Liver (tissue), 8 donors: ENCODE measurements at regions not wholly inside any gene's neighbourhood (a gene's known extent, or its start where the extent isn't known, plus 50 kb on each side); places are given as distances from the start of the nearest gene placed in this dataset.

Source experiments
- DNase-seq: peaks from one replicate; pipeline ENCODE4 v3.0.0-alpha.2; 2017; ENCODE audit warnings: low spot score
- H3K27ac ChIP-seq, 2 donors: one replicate each; pipeline ENCODE4 v1.7.0; 2013; ENCODE audit warnings: inconsistent platforms in 2 of 2, low read length in 2 of 2, control low read depth in 1 of 2, low read depth in 1 of 2, mild to moderate bottlenecking in 1 of 2
- H3K27me3 ChIP-seq, 4 donors: one replicate each; pipeline versions ENCODE4 v1.6.1 to v1.7.0; 2013; ENCODE audit warnings: low read length in 3 of 4, inconsistent platforms in 1 of 4, mild to moderate bottlenecking in 1 of 4, moderate library complexity in 1 of 4; ENCODE audit not compliant: control insufficient read depth in 4 of 4, insufficient read depth in 4 of 4
- H3K36me3 ChIP-seq, 4 donors: one replicate each; pipeline versions ENCODE4 v1.6.1 to v1.7.0; 2013; ENCODE audit warnings: low read length in 3 of 4, mild to moderate bottlenecking in 3 of 4, low read depth in 1 of 4, moderate library complexity in 1 of 4; ENCODE audit not compliant: control insufficient read depth in 4 of 4, insufficient read depth in 3 of 4
- H3K4me1 ChIP-seq, 4 donors: one replicate each; pipeline versions ENCODE4 v1.6.1 to v1.7.0; 2013; ENCODE audit warnings: low read length in 3 of 4, mild to moderate bottlenecking in 3 of 4, moderate library complexity in 1 of 4; ENCODE audit not compliant: control insufficient read depth in 4 of 4, insufficient read depth in 4 of 4
- H3K4me3 ChIP-seq, 3 donors: one replicate each; pipeline versions ENCODE4 v1.6.1 to v1.7.0; 2013; ENCODE audit warnings: low read length in 3 of 3, control low read depth in 1 of 3, low read depth in 1 of 3, mild to moderate bottlenecking in 1 of 3
- H3K9ac ChIP-seq, 2 donors: one replicate each; pipeline ENCODE4 v1.7.0; 2013; ENCODE audit warnings: low read length in 2 of 2, mild to moderate bottlenecking in 2 of 2, moderate library complexity in 2 of 2, control low read depth in 1 of 2, low read depth in 1 of 2
- H3K9me3 ChIP-seq, 4 donors: one replicate each; pipeline versions ENCODE4 v1.6.1 to v1.7.0; 2013; ENCODE audit warnings: low read length in 3 of 4; ENCODE audit not compliant: control insufficient read depth in 4 of 4
- ATF3 ChIP-seq: IDR thresholded peaks from 2 replicates; pipeline ENCODE4 v1.6.1; 2016; ENCODE audit warnings: antibody characterized with exemption
- FOXA1 ChIP-seq: IDR thresholded peaks from 2 replicates; pipeline ENCODE4 v1.6.1; 2016; ENCODE audit warnings: antibody characterized with exemption
- FOXA2 ChIP-seq: IDR thresholded peaks from 2 replicates; pipeline ENCODE4 v1.6.1; 2016; ENCODE audit warnings: antibody characterized with exemption
- GABPA ChIP-seq, 2 donors: IDR thresholded peaks in 1 of 2; conservative IDR thresholded peaks in 1 of 2; 2 replicates each; pipeline ENCODE4 v1.6.1; 2016; ENCODE audit warnings: antibody characterized with exemption in 2 of 2, mild to moderate bottlenecking in 1 of 2, moderate library complexity in 1 of 2
- HNF4A ChIP-seq, 2 donors: conservative IDR thresholded peaks; 2 replicates each; pipeline ENCODE4 v1.6.1; 2016; ENCODE audit warnings: antibody characterized with exemption in 2 of 2, mild to moderate bottlenecking in 2 of 2
- HNF4G ChIP-seq: IDR thresholded peaks from 2 replicates; pipeline ENCODE4 v1.6.1; 2016; ENCODE audit warnings: antibody characterized with exemption
- JUND ChIP-seq, 2 donors: IDR thresholded peaks; 2 replicates each; pipeline ENCODE4 v1.6.1; 2016; ENCODE audit warnings: antibody characterized with exemption in 2 of 2
- MAX ChIP-seq: IDR thresholded peaks from 2 replicates; pipeline ENCODE4 v1.6.1; 2016; ENCODE audit warnings: antibody characterized with exemption
- NR2F2 ChIP-seq: IDR thresholded peaks from 2 replicates; pipeline ENCODE4 v1.6.1; 2016; ENCODE audit warnings: antibody characterized with exemption
- RAD21 ChIP-seq, 2 donors: IDR thresholded peaks; 2 replicates each; pipeline ENCODE4 v1.6.1; 2016; ENCODE audit warnings: antibody characterized with exemption in 2 of 2, mild to moderate bottlenecking in 2 of 2
- RXRA ChIP-seq, 2 donors: IDR thresholded peaks; 2 replicates each; pipeline ENCODE4 v1.6.1; 2017 to 2018; ENCODE audit warnings: antibody characterized with exemption in 2 of 2, mild to moderate bottlenecking in 1 of 2
- SP1 ChIP-seq: IDR thresholded peaks from 2 replicates; pipeline ENCODE4 v1.6.1; 2018; ENCODE audit warnings: antibody characterized with exemption, mild to moderate bottlenecking
- TAF1 ChIP-seq: conservative IDR thresholded peaks from 2 replicates; pipeline ENCODE4 v1.6.1; 2016; ENCODE audit warnings: antibody characterized with exemption, mild to moderate bottlenecking
- YY1 ChIP-seq: IDR thresholded peaks from 2 replicates; pipeline ENCODE4 v1.6.1; 2016; ENCODE audit warnings: antibody characterized with exemption, mild to moderate bottlenecking
- WGBS: extraction: QIAGEN DNeasy Blood & Tissue Kit; methylation state at CpG from one replicate; pipeline ENCODE4 v1.1.7; 2013; 5-methylcytosine and 5-hydroxymethylcytosine counted together
- TF ChIP-seq, protein P1 (sequence below): fragments of 150-350 bp; IDR thresholded peaks from 2 replicates; pipeline ENCODE4 v1.5.1; 2017; ENCODE audit warnings: improper control_type of control experiment, low read depth, low read length; ENCODE audit not compliant: missing input control
- TF ChIP-seq, protein P2 (sequence below): IDR thresholded peaks from 2 replicates; pipeline ENCODE4 v1.6.1; 2016; ENCODE audit warnings: antibody characterized with exemption, mild to moderate bottlenecking
- donor health status: healthy.
- donor health status: healthy.
- donor health status: healthy.
- donor health status: healthy.
- donor health status: healthy.

GRCh38 chr5:3911773-3912172, 316.1 kb downstream of the IRX1 start:
- WGBS, result 59% methylated on average over 4 of the region's 4 CpGs

DNA sequence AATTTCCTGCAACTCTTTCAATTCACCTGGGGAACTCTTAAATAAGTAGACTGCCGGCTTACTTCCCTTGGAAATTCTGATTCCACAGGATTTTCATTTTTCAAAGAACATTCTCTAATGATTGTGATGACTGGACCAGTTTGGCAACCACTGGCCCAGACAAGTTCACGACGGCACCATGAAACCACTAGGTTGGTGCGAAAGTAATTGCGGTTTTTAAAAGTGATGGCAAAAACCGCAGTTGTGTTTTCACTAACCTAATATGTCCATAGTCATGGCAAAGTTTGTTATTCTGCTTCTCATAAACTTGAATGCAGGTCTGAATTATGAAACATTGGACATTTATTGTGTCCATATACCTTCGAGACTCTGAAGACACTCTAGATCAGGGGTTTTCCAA, 317.2 kb downstream of the IRX1 start:
- Histone ChIP-seq H3K4me1 (no peaks in the 10 kb centered on the region), H3K9me3 (no peaks in the 10 kb centered on the region)
- WGBS, result 86% methylated on average over 7 of the region's 7 CpGs

More at GRCh38 chr5:3911773-3912172, 316.1 kb downstream of the IRX1 start:
- Histone ChIP-seq H3K27ac (no peak overlapping the region), H3K27me3 (peaks cover 0 to 4% (median 0%) of the 10 kb centered on the region in 4 donors), H3K9me3 (no peaks in the 10 kb centered on the region), H3K4me3 (no peak overlapping the region), H3K4me1 (no peaks in the 10 kb centered on the region), H3K36me3 (no peaks in the 10 kb centered on the region), H3K9ac (no peak overlapping the region)
- no peak for DNase-seq
- TF ChIP-seq, protein P1, sequence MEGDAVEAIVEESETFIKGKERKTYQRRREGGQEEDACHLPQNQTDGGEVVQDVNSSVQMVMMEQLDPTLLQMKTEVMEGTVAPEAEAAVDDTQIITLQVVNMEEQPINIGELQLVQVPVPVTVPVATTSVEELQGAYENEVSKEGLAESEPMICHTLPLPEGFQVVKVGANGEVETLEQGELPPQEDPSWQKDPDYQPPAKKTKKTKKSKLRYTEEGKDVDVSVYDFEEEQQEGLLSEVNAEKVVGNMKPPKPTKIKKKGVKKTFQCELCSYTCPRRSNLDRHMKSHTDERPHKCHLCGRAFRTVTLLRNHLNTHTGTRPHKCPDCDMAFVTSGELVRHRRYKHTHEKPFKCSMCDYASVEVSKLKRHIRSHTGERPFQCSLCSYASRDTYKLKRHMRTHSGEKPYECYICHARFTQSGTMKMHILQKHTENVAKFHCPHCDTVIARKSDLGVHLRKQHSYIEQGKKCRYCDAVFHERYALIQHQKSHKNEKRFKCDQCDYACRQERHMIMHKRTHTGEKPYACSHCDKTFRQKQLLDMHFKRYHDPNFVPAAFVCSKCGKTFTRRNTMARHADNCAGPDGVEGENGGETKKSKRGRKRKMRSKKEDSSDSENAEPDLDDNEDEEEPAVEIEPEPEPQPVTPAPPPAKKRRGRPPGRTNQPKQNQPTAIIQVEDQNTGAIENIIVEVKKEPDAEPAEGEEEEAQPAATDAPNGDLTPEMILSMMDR, result no peak
- TF ChIP-seq RXRA (IDR thresholded peaks at IDR 0.05), result no peak
- no peak for TF ChIP-seq JUND (IDR thresholded peaks at IDR 0.05)

DNA sequence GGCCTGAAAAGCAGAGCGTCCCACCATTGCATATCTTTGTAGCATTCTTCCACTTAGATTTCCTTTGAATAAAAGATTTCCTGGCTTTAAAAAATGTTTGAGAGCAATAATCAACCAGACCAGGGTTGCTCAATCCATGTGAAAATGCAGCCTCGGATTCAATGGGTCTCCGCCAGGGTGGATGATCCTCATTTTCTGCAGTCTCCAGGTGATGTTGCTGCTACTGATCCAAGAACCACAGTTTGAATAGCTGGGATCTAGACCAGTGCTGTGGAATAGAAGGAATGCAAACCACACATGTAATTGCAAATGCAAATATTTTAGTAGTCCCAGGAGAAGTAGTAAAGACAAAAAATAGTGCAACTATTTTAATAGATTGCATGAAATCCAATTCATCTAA, 317.6 kb downstream of the IRX1 start:
- DNase-seq, result no peak
- TF ChIP-seq FOXA1 (no peak), YY1 (no peak), TAF1 (no peak), ATF3 (no peak), FOXA2 (no peak), RAD21 (IDR thresholded peaks at IDR 0.05) (no peak), SP1 (no peak), MAX (no peak), GABPA (IDR thresholded peaks at IDR 0.05 in 1 of 2, conservative IDR thresholded peaks at IDR 0.05 in 1 of 2) (no peak), NR2F2 (no peak), HNF4A (conservative IDR thresholded peaks at IDR 0.05) (no peak), JUND (IDR thresholded peaks at IDR 0.05) (no peak), HNF4G (no peak)
- TF ChIP-seq, protein P1, result no peak
- TF ChIP-seq, protein P2, sequence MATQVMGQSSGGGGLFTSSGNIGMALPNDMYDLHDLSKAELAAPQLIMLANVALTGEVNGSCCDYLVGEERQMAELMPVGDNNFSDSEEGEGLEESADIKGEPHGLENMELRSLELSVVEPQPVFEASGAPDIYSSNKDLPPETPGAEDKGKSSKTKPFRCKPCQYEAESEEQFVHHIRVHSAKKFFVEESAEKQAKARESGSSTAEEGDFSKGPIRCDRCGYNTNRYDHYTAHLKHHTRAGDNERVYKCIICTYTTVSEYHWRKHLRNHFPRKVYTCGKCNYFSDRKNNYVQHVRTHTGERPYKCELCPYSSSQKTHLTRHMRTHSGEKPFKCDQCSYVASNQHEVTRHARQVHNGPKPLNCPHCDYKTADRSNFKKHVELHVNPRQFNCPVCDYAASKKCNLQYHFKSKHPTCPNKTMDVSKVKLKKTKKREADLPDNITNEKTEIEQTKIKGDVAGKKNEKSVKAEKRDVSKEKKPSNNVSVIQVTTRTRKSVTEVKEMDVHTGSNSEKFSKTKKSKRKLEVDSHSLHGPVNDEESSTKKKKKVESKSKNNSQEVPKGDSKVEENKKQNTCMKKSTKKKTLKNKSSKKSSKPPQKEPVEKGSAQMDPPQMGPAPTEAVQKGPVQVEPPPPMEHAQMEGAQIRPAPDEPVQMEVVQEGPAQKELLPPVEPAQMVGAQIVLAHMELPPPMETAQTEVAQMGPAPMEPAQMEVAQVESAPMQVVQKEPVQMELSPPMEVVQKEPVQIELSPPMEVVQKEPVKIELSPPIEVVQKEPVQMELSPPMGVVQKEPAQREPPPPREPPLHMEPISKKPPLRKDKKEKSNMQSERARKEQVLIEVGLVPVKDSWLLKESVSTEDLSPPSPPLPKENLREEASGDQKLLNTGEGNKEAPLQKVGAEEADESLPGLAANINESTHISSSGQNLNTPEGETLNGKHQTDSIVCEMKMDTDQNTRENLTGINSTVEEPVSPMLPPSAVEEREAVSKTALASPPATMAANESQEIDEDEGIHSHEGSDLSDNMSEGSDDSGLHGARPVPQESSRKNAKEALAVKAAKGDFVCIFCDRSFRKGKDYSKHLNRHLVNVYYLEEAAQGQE, result no peak
- Histone ChIP-seq H3K9me3 (peaks cover 0 to 3% (median under 1%) of the 10 kb centered on the region in 4 donors), H3K27me3 (peaks cover 0 to 4% (median 0%) of the 10 kb centered on the region in 4 donors), H3K4me3 (no peak overlapping the region), H3K4me1 (no peaks in the 10 kb centered on the region), H3K9ac (no peak overlapping the region), H3K27ac (no peak overlapping the region), H3K36me3 (no peaks in the 10 kb centered on the region)
- 72% methylated on average over 3 of the region's 3 CpGs for WGBS

More for the DNA sequence above, 317.2 kb downstream of the IRX1 start:
- TF ChIP-seq NR2F2 (no peak), HNF4G (no peak), RAD21 (IDR thresholded peaks at IDR 0.05) (no peak), YY1 (no peak), FOXA2 (no peak), RXRA (IDR thresholded peaks at IDR 0.05) (no peak), JUND (IDR thresholded peaks at IDR 0.05) (no peak), GABPA (IDR thresholded peaks at IDR 0.05 in 1 of 2, conservative IDR thresholded peaks at IDR 0.05 in 1 of 2) (no peak), SP1 (no peak), FOXA1 (no peak)
- no peaks in the 10 kb centered on the region for H3K36me3 ChIP-seq
- DNase-seq, result no peak
- H3K27me3 ChIP-seq, result peaks cover 0 to 4% (median 0%) of the 10 kb centered on the region in 4 donors
- H3K27ac ChIP-seq, result no peak overlapping the region
- no peak overlapping the region for H3K4me3 ChIP-seq
- no peak overlapping the region for H3K9ac ChIP-seq
